Neural progenitor cell (in vitro differentiated cells): ENCODE measurements at regions not wholly inside any gene's neighbourhood (a gene's known extent, or its start where the extent isn't known, plus 50 kb on each side); places are given as distances from the start of the nearest gene placed in this dataset.

Source experiments
- DNase-seq: peaks from one replicate; pipeline ENCODE4 v3.0.0-alpha.2; 2016; ENCODE audit warnings: low spot score
- H2AFZ ChIP-seq: fragments of 200-600 bp; sonication (generic); replicated peaks from 2 replicates; pipeline ENCODE4 v1.6.1; 2016; ENCODE audit warnings: antibody characterized with exemption
- H3F3A ChIP-seq: fragments of 200-600 bp; sonication (generic); 2 replicates; pipeline ENCODE4 v1.6.1; 2016; ENCODE audit warnings: antibody characterized with exemption, low read depth
- H3K27ac ChIP-seq: fragments of 200-600 bp; sonication (generic); 2 replicates; pipeline ENCODE4 v1.5.1; 2016; ENCODE audit warnings: mild to moderate bottlenecking
- H3K27me3 ChIP-seq: fragments of 200-600 bp; sonication (generic); 2 replicates; pipeline ENCODE4 v1.6.1; 2016; ENCODE audit warnings: mild to moderate bottlenecking, moderate library complexity
- H3K36me3 ChIP-seq: fragments of 200-600 bp; sonication (generic); 2 replicates; pipeline ENCODE4 v1.5.1; 2016
- H3K4me1 ChIP-seq: fragments of 200-600 bp; sonication (generic); 2 replicates; pipeline ENCODE4 v1.6.1; 2016; ENCODE audit warnings: mixed run types
- H3K4me2 ChIP-seq: fragments of 200-600 bp; sonication (generic); 2 replicates; pipeline ENCODE4 v1.6.1; 2016
- H3K4me3 ChIP-seq: fragments of 200-600 bp; sonication (generic); 2 replicates; pipeline ENCODE4 v1.5.1; 2016
- H3K79me2 ChIP-seq: fragments of 200-600 bp; sonication (generic); 2 replicates; pipeline ENCODE4 v1.6.1; 2016; ENCODE audit warnings: low read depth
- H3K9ac ChIP-seq: fragments of 200-600 bp; sonication (generic); 2 replicates; pipeline ENCODE4 v1.6.1; 2016
- H3K9me3 ChIP-seq: fragments of 200-600 bp; sonication (generic); 2 replicates; pipeline ENCODE4 v1.5.1; 2016; ENCODE audit warnings: low read depth
- H4K20me1 ChIP-seq: fragments of 200-600 bp; sonication (generic); 2 replicates; pipeline ENCODE4 v1.6.1; 2016; ENCODE audit warnings: low read depth
- H3K27ac Mint-ChIP-seq: 3 replicates; pipeline ENCODE4 v1.8.0; 2021; ENCODE audit warnings: mixed read lengths
- H3K27me3 Mint-ChIP-seq: 2 replicates; pipeline ENCODE4 v1.8.0; 2022; ENCODE audit warnings: low read depth, mild to moderate bottlenecking, inconsistent platforms, moderate library complexity, mixed read lengths; ENCODE audit not compliant: insufficient read depth
- H3K36me3 Mint-ChIP-seq: 3 replicates; pipeline ENCODE4 v1.8.0; 2021; ENCODE audit warnings: mixed read lengths
- H3K4me1 Mint-ChIP-seq: 3 replicates; pipeline ENCODE4 v1.8.0; 2021; ENCODE audit warnings: mixed read lengths
- H3K4me3 Mint-ChIP-seq: 3 replicates; pipeline ENCODE4 v1.8.0; 2021; ENCODE audit warnings: mild to moderate bottlenecking, moderate library complexity, mixed read lengths
- H3K9me3 Mint-ChIP-seq: 3 replicates; pipeline ENCODE4 v1.8.0; 2020; ENCODE audit warnings: mixed read lengths
- EZH2 ChIP-seq: fragments of 200-600 bp; sonication (generic); IDR thresholded peaks from 2 replicates; pipeline ENCODE4 v1.6.1; 2017; ENCODE audit warnings: antibody characterized with exemption, mild to moderate bottlenecking, moderate library complexity
- EZH2phosphoT487 ChIP-seq: fragments of 200-600 bp; sonication (generic); IDR thresholded peaks from 2 replicates; pipeline ENCODE4 v1.6.1; 2017; ENCODE audit warnings: antibody characterized with exemption
- TF ChIP-seq, protein P1 (sequence below): fragments of 200-600 bp; sonication (generic); IDR thresholded peaks from 2 replicates; pipeline ENCODE4 v1.5.1; 2017; ENCODE audit warnings: antibody characterized with exemption, mild to moderate bottlenecking

GRCh38 chr16:81151648-81152310, 55.6 kb upstream of the GCSH start:
- H3K4me1 ChIP-seq: no peaks in the 10 kb centered on the region
- H3K4me2 ChIP-seq: no peak overlapping the region
- H3K9me3 ChIP-seq: no peaks in the 10 kb centered on the region
- no peak overlapping the region for H3K4me3 ChIP-seq
- no peaks in the 10 kb centered on the region for H3K27me3 ChIP-seq
- no peaks in the 10 kb centered on the region for H3K36me3 Mint-ChIP-seq
- H2AFZ ChIP-seq: no peak overlapping the region
- H3K9ac ChIP-seq: no peak overlapping the region
- no peaks in the 10 kb centered on the region for H3K79me2 ChIP-seq
- no peak overlapping the region for H3K27ac Mint-ChIP-seq
- no peaks in the 10 kb centered on the region for H3K9me3 Mint-ChIP-seq
- no peaks in the 10 kb centered on the region for H3F3A ChIP-seq
- TF ChIP-seq, protein P1, sequence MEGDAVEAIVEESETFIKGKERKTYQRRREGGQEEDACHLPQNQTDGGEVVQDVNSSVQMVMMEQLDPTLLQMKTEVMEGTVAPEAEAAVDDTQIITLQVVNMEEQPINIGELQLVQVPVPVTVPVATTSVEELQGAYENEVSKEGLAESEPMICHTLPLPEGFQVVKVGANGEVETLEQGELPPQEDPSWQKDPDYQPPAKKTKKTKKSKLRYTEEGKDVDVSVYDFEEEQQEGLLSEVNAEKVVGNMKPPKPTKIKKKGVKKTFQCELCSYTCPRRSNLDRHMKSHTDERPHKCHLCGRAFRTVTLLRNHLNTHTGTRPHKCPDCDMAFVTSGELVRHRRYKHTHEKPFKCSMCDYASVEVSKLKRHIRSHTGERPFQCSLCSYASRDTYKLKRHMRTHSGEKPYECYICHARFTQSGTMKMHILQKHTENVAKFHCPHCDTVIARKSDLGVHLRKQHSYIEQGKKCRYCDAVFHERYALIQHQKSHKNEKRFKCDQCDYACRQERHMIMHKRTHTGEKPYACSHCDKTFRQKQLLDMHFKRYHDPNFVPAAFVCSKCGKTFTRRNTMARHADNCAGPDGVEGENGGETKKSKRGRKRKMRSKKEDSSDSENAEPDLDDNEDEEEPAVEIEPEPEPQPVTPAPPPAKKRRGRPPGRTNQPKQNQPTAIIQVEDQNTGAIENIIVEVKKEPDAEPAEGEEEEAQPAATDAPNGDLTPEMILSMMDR: no peak
- TF ChIP-seq EZH2phosphoT487 (no peak), EZH2 (no peak)
- H3K27me3 Mint-ChIP-seq: peaks cover 2% of the 10 kb centered on the region
- H3K4me1 Mint-ChIP-seq: peaks cover 2% of the 10 kb centered on the region
- H3K36me3 ChIP-seq: no peaks in the 10 kb centered on the region
- H3K27ac ChIP-seq: no peak overlapping the region
- no peak overlapping the region for H3K4me3 Mint-ChIP-seq
- no peak for DNase-seq
- H4K20me1 ChIP-seq: no peaks in the 10 kb centered on the region

DNA sequence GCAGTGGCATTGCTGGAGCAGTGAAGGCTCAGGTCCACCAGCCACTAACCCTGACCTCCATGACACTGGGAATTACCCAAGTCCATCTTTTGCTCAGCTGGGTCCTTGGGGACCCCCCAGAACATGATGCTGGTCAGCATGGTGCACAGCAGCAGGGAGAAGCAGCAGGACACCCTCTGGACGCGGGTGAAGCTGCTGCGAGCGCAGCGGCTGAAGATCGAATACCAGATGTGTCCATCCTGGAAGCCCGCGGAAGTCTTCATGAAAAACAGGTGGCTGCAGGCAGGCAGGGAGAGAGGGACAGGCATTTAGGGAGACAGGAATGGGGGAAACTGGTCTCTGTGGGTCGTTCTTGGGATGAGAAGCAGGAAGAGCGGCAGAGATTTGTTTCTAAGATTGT, 53.4 kb upstream of the GCSH start:
- no peak for DNase-seq
- Histone ChIP-seq H3K27ac (no peak overlapping the region), H3K4me3 (no peak overlapping the region), H3K79me2 (no peaks in the 10 kb centered on the region), H3K4me1 (no peaks in the 10 kb centered on the region), H3K9ac (no peak overlapping the region), H3K27me3 (no peaks in the 10 kb centered on the region), H3K36me3 (no peaks in the 10 kb centered on the region), H3F3A (no peaks in the 10 kb centered on the region), H2AFZ (no peak overlapping the region), H3K9me3 (no peaks in the 10 kb centered on the region), H3K4me2 (no peak overlapping the region), H4K20me1 (no peaks in the 10 kb centered on the region)
- H3K4me1 Mint-ChIP-seq: peaks cover 2% of the 10 kb centered on the region
- H3K9me3 Mint-ChIP-seq: no peaks in the 10 kb centered on the region
- TF ChIP-seq EZH2: no peak
- TF ChIP-seq, protein P1: no peak
- no peak for TF ChIP-seq EZH2phosphoT487
- H3K27me3 Mint-ChIP-seq: peaks cover 5% of the 10 kb centered on the region
- H3K36me3 Mint-ChIP-seq: no peaks in the 10 kb centered on the region
- H3K4me3 Mint-ChIP-seq: no peak overlapping the region
- H3K27ac Mint-ChIP-seq: no peak overlapping the region

DNA sequence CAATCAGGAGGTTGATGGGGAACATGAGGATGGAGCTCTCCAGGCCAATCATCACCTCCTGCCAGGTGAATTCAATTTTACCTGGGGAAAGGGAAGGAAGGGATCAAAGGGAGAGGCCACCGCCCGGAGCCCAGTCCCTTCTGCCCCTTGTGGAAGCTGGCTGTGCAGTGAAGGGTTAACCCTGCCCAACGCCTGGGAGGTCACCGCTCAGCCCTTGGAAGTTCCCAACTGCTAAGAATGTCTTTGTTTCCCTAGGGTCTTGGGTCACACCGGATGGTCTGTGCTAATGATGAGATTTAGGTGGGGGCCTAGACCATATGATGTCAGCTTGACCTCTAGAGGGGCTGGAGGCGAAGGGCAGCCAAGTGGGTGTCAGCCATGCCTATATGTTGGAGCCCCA, 52.1 kb upstream of the GCSH start:
- no peak overlapping the region for H3K4me3 Mint-ChIP-seq
- Histone ChIP-seq H3K9me3 (no peaks in the 10 kb centered on the region), H3K9ac (no peak overlapping the region), H3F3A (no peaks in the 10 kb centered on the region), H3K36me3 (no peaks in the 10 kb centered on the region), H3K27me3 (no peaks in the 10 kb centered on the region), H3K4me1 (no peaks in the 10 kb centered on the region), H3K4me3 (no peak overlapping the region), H3K27ac (no peak overlapping the region), H3K4me2 (no peak overlapping the region), H4K20me1 (no peaks in the 10 kb centered on the region), H3K79me2 (no peaks in the 10 kb centered on the region), H2AFZ (no peak overlapping the region)
- H3K27me3 Mint-ChIP-seq: peaks cover 5% of the 10 kb centered on the region
- no peak for TF ChIP-seq EZH2phosphoT487
- TF ChIP-seq, protein P1: no peak
- TF ChIP-seq EZH2: no peak
- H3K27ac Mint-ChIP-seq: no peak overlapping the region
- peaks cover 2% of the 10 kb centered on the region for H3K4me1 Mint-ChIP-seq
- DNase-seq: peak; percentile 38
- no peaks in the 10 kb centered on the region for H3K36me3 Mint-ChIP-seq
- H3K9me3 Mint-ChIP-seq: no peaks in the 10 kb centered on the region
